ENCODE measurements at regions not wholly inside any gene's neighbourhood (a gene's known extent, or its start where the extent isn't known, plus 50 kb on each side); places are given as distances from the start of the nearest gene placed in this dataset.

- Histone ChIP-seq H3K9me3 (no peaks in the 10 kb centered on the region), H3K4me1 (no peaks in the 10 kb centered on the region), H3K36me3 (no peaks in the 10 kb centered on the region), H3K27me3 (no peaks in the 10 kb centered on the region), H3K4me3 (no peak overlapping the region), H3K27ac (no peak overlapping the region)
- TF ChIP-seq POLR2A (IDR thresholded peaks at IDR 0.05) (no peak), CTCF (IDR thresholded peaks at IDR 0.05) (no peak)
- no peak for DNase-seq
These were observed 79.8 kb upstream of the TLL1 start for GRCh38 chr4:165793236-165793635.

- DNase-seq, result no peak
- Histone ChIP-seq H3K4me1 (no peaks in the 10 kb centered on the region), H3K27ac (no peak overlapping the region), H3K36me3 (no peaks in the 10 kb centered on the region), H3K4me3 (no peak overlapping the region), H3K27me3 (no peaks in the 10 kb centered on the region), H3K9me3 (no peaks in the 10 kb centered on the region)
- no peak for TF ChIP-seq POLR2A (IDR thresholded peaks at IDR 0.05)
These were observed 78.2 kb upstream of the TLL1 start for GRCh38 chr4:165794834-165795233.

- Histone ChIP-seq H3K27ac (no peak overlapping the region), H3K36me3 (no peaks in the 10 kb centered on the region), H3K4me3 (no peak overlapping the region), H3K27me3 (no peaks in the 10 kb centered on the region), H3K9me3 (no peaks in the 10 kb centered on the region), H3K4me1 (no peaks in the 10 kb centered on the region)
- no peak for TF ChIP-seq POLR2A (IDR thresholded peaks at IDR 0.05)
- no peak for TF ChIP-seq CTCF (IDR thresholded peaks at IDR 0.05)
- peak in 1 of 3 donors; percentile 30 for DNase-seq
These were observed 73.6 kb upstream of the TLL1 start for GRCh38 chr4:165799384-165799815.

- Histone ChIP-seq H3K27me3 (no peaks in the 10 kb centered on the region), H3K4me3 (no peak overlapping the region), H3K4me1 (no peaks in the 10 kb centered on the region), H3K36me3 (no peaks in the 10 kb centered on the region), H3K9me3 (no peaks in the 10 kb centered on the region), H3K27ac (no peak overlapping the region)
- no peak for TF ChIP-seq CTCF (IDR thresholded peaks at IDR 0.05)
- DNase-seq, result no peak
These were observed 70.6 kb upstream of the TLL1 start for GRCh38 chr4:165802452-165802851.

GRCh38 chr4:165803005-165803404 is 70.0 kb upstream of the TLL1 start:
- Histone ChIP-seq H3K27ac (no peak overlapping the region), H3K27me3 (no peaks in the 10 kb centered on the region), H3K36me3 (no peaks in the 10 kb centered on the region), H3K4me3 (no peak overlapping the region), H3K9me3 (no peaks in the 10 kb centered on the region), H3K4me1 (no peaks in the 10 kb centered on the region)
- DNase-seq, result no peak
- TF ChIP-seq POLR2A (IDR thresholded peaks at IDR 0.05), result no peak
- TF ChIP-seq CTCF (IDR thresholded peaks at IDR 0.05), result no peak

GRCh38 chr4:165805406-165805805 is 67.6 kb upstream of the TLL1 start:
- H3K27ac ChIP-seq, result no peak overlapping the region
- DNase-seq, result no peak
- no peak overlapping the region for H3K4me3 ChIP-seq
- H3K36me3 ChIP-seq, result no peaks in the 10 kb centered on the region
- H3K9me3 ChIP-seq, result no peaks in the 10 kb centered on the region
- H3K4me1 ChIP-seq, result no peaks in the 10 kb centered on the region
- TF ChIP-seq POLR2A (IDR thresholded peaks at IDR 0.05) (no peak), CTCF (IDR thresholded peaks at IDR 0.05) (no peak)
- H3K27me3 ChIP-seq, result no peaks in the 10 kb centered on the region

Data from Peyer's patch (tissue), 4 donors.